ENCODE measurements at regions not wholly inside any gene's neighbourhood (a gene's known extent, or its start where the extent isn't known, plus 50 kb on each side); places are given as distances from the start of the nearest gene placed in this dataset.

GRCh38 chr5:124645396-124645795, 101.0 kb downstream of the ZNF608 start:
- no peak for TF ChIP-seq CTCF (IDR thresholded peaks at IDR 0.05)
- TF ChIP-seq POLR2A (IDR thresholded peaks at IDR 0.05): no peak

Data from thyroid gland (tissue), 4 donors.